GM12878 (cell line): ENCODE measurements at regions not wholly inside any gene's neighbourhood (a gene's known extent, or its start where the extent isn't known, plus 50 kb on each side); places are given as distances from the start of the nearest gene placed in this dataset.

ENCODE experiments used
- ATAC-seq: fragments of 200-7000 bp; cut with Tn5 transposase; 3 replicates; pipeline ENCODE4 v1.9.1; 2020; ENCODE audit warnings: mild to moderate bottlenecking, moderate library complexity
- BruUV-seq: library from RNA; stranded (reverse); fragments of 400-500 nt; replicated peaks from 2 replicates; lab custom pipeline; 2021; lab: Mats Ljungman, UMichigan
- CTCF ChIA-PET: fragments of 300-600 bp; sonication (Branson Sonifier 250); formaldehyde crosslinking; extraction: SDS; loops from one replicate; lab custom pipeline; 2021; ENCODE audit warnings: inconsistent platforms; lab: Yijun Ruan, JAX
- POLR2A ChIA-PET: fragments of 350-600 bp; formaldehyde crosslinking; extraction: SDS; loops from one replicate; lab custom pipeline; 2021; ENCODE audit warnings: inconsistent platforms; lab: Charles Lee
- RAD21 ChIA-PET: fragments of 300-600 bp; sonication (Branson Sonifier 250); formaldehyde crosslinking; loops from one replicate; lab custom pipeline; 2023; ENCODE audit warnings: antibody characterized with exemption; ENCODE audit not compliant: unreplicated experiment; lab: Charles Lee
- SMC1A ChIA-PET: fragments of 300-600 bp; sonication (Branson Sonifier 250); formaldehyde crosslinking; loops from one replicate; lab custom pipeline; 2023; ENCODE audit not compliant: unreplicated experiment, uncharacterized antibody; lab: Charles Lee
- DNase-seq: peaks from one replicate; pipeline ENCODE4 v3.0.0-alpha.2; 2011; ENCODE audit warnings: low read depth, low spot score
- FAIRE-seq: peaks from 3 replicates; lab custom pipeline; 2011; peaks lifted over from hg19 to GRCh38; lab: Jason Lieb, UNC
- H2AFZ ChIP-seq: 2 replicates; pipeline ENCODE4 v1.6.0; 2011; ENCODE audit warnings: low read depth, low read length, control low read depth; ENCODE audit not compliant: control insufficient read depth
- H3K27ac ChIP-seq: 2 replicates; pipeline ENCODE4 v1.5.1; 2011; ENCODE audit warnings: control low read depth; ENCODE audit not compliant: control insufficient read depth, insufficient read depth
- H3K27me3 ChIP-seq, 2 experiments: replicated peaks in 1 of 2; 2 replicates each; pipeline versions ENCODE4 v1.6.0 to v1.6.1; 2011; ENCODE audit warnings: low read length in 1 of 2; ENCODE audit not compliant: control insufficient read depth in 2 of 2, insufficient read depth in 2 of 2
- H3K36me3 ChIP-seq, 2 experiments: 2 replicates each; pipeline ENCODE4 v1.5.1; 2011; ENCODE audit warnings: low read length in 1 of 2; ENCODE audit not compliant: control insufficient read depth in 2 of 2, insufficient read depth in 2 of 2
- H3K4me1 ChIP-seq: 2 replicates; pipeline ENCODE4 v1.6.1; 2011; ENCODE audit warnings: mild to moderate bottlenecking, low read length, moderate library complexity, mixed read lengths; ENCODE audit not compliant: control insufficient read depth, insufficient read depth
- H3K4me2 ChIP-seq: 2 replicates; pipeline ENCODE4 v1.6.0; 2011; ENCODE audit warnings: control low read depth; ENCODE audit not compliant: control insufficient read depth, insufficient read depth
- H3K4me3 ChIP-seq: fragments of 200-600 bp; sonication (generic); 2 replicates; pipeline ENCODE4 v1.5.1; 2016
- H3K79me2 ChIP-seq: 2 replicates; pipeline ENCODE4 v1.6.0; 2011; ENCODE audit warnings: low read length; ENCODE audit not compliant: control insufficient read depth, insufficient read depth
- H3K9ac ChIP-seq: 2 replicates; pipeline ENCODE4 v1.8.0; 2011; ENCODE audit warnings: low read length, control low read depth, mixed read lengths; ENCODE audit not compliant: control insufficient read depth, insufficient read depth
- H3K9me3 ChIP-seq: replicated peaks from 3 replicates; pipeline ENCODE4 v1.5.1; 2011; ENCODE audit warnings: mild to moderate bottlenecking, low read length; ENCODE audit not compliant: control insufficient read depth, insufficient read depth
- H4K20me1 ChIP-seq: 2 replicates; pipeline ENCODE4 v1.6.0; 2011; ENCODE audit not compliant: control insufficient read depth, insufficient read depth
- BRCA1 ChIP-seq: IDR thresholded peaks from 2 replicates; pipeline ENCODE4 v1.6.1; 2011; ENCODE audit warnings: low read depth, low read length, improper control_type of control experiment
- CBFB ChIP-seq: IDR thresholded peaks from 2 replicates; pipeline ENCODE4 v1.6.1; 2016; ENCODE audit warnings: antibody characterized with exemption, low read depth
- FOS ChIP-seq: IDR thresholded peaks from 3 replicates; pipeline ENCODE4 v1.6.1; 2011; ENCODE audit warnings: borderline replicate concordance; ENCODE audit not compliant: insufficient read length; ENCODE audit errors: extremely low read depth
- NR2C1 ChIP-seq: fragments of 450-650 bp; IDR thresholded peaks from 2 replicates; pipeline ENCODE4 v1.6.1; 2017; ENCODE audit warnings: antibody characterized with exemption, mild to moderate bottlenecking, moderate library complexity
- NRF1 ChIP-seq: conservative IDR thresholded peaks from 2 replicates; pipeline ENCODE4 v1.6.1; 2011; ENCODE audit warnings: mild to moderate bottlenecking, low read depth, low read length, improper control_type of control experiment
- SUZ12 ChIP-seq: fragments of 200-600 bp; sonication (generic); IDR thresholded peaks from one replicate; pipeline ENCODE4 v1.6.1; 2018; ENCODE audit warnings: antibody characterized with exemption, mild to moderate bottlenecking; ENCODE audit not compliant: unreplicated experiment
- YY1 ChIP-seq: IDR thresholded peaks from 2 replicates; pipeline ENCODE4 v1.6.1; 2011; ENCODE audit warnings: low read depth, mild to moderate bottlenecking, low read length
- ZNF217 ChIP-seq: fragments of 450-650 bp; IDR thresholded peaks from 2 replicates; pipeline ENCODE4 v1.6.1; 2017; ENCODE audit warnings: antibody characterized with exemption, mild to moderate bottlenecking
- WGBS: methylation state at CpG from one replicate; pipeline ENCODE4 v1.1.6; 2016; ENCODE audit warnings: low lambda C conversion rate; ENCODE audit not compliant: insufficient replicate concordance, insufficient coverage; ENCODE audit errors: missing lambda C conversion rate; 5-methylcytosine and 5-hydroxymethylcytosine counted together
- in situ Hi-C: fragments of 300-500 bp; cut with MboI; formaldehyde crosslinking; loops from 9 replicates; pipeline ENCODE4 v1.14.3; 2018; ENCODE audit warnings: mixed read lengths
- intact Hi-C: fragments of 100-400 bp; cut with micrococcal nuclease; formaldehyde crosslinking; loops from one replicate; pipeline ENCODE4 v1.14.2; 2022; ENCODE audit not compliant: unreplicated experiment
- TF ChIP-seq, protein P1 (sequence below): fragments of 450-650 bp; IDR thresholded peaks from 2 replicates; pipeline ENCODE4 v1.6.1; 2018; ENCODE audit warnings: borderline replicate concordance, mild to moderate bottlenecking; ENCODE audit not compliant: partially characterized antibody
- TF ChIP-seq, protein P2 (sequence below): IDR thresholded peaks from 2 replicates; pipeline ENCODE4 v1.6.1; 2012; ENCODE audit warnings: mild to moderate bottlenecking, low read depth, low read length
- TF ChIP-seq, protein P3 (sequence below): fragments of 450-650 bp; IDR thresholded peaks from 2 replicates; pipeline ENCODE4 v1.6.1; 2017; ENCODE audit warnings: mild to moderate bottlenecking, moderate library complexity
- TF ChIP-seq, protein P4 (sequence below): fragments of 450-650 bp; IDR thresholded peaks from 2 replicates; pipeline ENCODE4 v1.6.1; 2017; ENCODE audit warnings: mild to moderate bottlenecking

DNA sequence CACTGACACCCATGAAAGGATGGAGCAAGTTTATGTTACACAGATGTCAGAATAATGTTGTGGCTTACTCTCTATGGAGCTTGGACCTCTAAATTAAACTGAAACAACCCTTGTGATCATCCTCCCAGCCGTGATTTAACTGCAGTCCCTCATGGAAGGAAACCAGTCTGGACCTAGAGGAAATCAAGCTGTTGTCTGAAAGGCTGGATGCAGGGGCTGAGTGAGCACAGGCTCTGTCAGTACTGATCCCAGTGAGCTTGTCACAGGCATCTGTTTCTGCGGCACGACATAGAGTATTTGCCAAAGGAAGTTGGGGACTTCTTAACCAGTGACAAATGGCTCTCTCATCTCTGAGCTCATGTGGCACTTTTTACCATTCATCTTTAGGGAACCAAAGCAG lies 282.9 kb upstream of the MAP3K1 start:
- Histone ChIP-seq H3K79me2 (no peaks in the 10 kb centered on the region), H3K4me2 (no peak overlapping the region), H3K27ac (no peak overlapping the region), H3K36me3 (no peaks in the 10 kb centered on the region), H3K4me3 (no peak overlapping the region), H3K27me3 (no peaks in the 10 kb centered on the region), H3K4me1 (no peaks in the 10 kb centered on the region), H3K9ac (no peak overlapping the region), H2AFZ (no peak overlapping the region), H4K20me1 (no peaks in the 10 kb centered on the region), H3K9me3 (no peaks in the 10 kb centered on the region; the same call in 2 of the 3 replicates)
- 49% methylated on average over 3 of the region's 3 CpGs for WGBS
- ChIA-PET SMC1A (interaction anchor here (0.8 to 1.3 kb wide), 4 partner anchors 12 to 138 kb away, joined by 3 to 4 read pairs (median 3); no protein-coding TSS in a partner anchor), RAD21 (no interaction called here), POLR2A (interaction anchor here (0.7 kb wide), 1 partner anchor 51 kb away, joined by 3 read pairs; no protein-coding TSS in a partner anchor), CTCF (no interaction called here)
- intact Hi-C loops (no loop called here), in situ Hi-C loops (no loop called here)
- TF ChIP-seq, protein P1, sequence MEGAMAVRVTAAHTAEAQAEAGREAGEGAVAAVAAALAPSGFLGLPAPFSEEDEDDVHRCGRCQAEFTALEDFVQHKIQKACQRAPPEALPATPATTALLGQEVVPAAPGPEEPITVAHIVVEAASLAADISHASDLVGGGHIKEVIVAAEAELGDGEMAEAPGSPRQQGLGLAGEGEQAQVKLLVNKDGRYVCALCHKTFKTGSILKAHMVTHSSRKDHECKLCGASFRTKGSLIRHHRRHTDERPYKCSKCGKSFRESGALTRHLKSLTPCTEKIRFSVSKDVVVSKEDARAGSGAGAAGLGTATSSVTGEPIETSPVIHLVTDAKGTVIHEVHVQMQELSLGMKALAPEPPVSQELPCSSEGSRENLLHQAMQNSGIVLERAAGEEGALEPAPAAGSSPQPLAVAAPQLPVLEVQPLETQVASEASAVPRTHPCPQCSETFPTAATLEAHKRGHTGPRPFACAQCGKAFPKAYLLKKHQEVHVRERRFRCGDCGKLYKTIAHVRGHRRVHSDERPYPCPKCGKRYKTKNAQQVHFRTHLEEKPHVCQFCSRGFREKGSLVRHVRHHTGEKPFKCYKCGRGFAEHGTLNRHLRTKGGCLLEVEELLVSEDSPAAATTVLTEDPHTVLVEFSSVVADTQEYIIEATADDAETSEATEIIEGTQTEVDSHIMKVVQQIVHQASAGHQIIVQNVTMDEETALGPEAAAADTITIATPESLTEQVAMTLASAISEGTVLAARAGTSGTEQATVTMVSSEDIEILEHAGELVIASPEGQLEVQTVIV = no peak
- no peak for TF ChIP-seq FOS
- TF ChIP-seq BRCA1 = no peak
- TF ChIP-seq, protein P2, sequence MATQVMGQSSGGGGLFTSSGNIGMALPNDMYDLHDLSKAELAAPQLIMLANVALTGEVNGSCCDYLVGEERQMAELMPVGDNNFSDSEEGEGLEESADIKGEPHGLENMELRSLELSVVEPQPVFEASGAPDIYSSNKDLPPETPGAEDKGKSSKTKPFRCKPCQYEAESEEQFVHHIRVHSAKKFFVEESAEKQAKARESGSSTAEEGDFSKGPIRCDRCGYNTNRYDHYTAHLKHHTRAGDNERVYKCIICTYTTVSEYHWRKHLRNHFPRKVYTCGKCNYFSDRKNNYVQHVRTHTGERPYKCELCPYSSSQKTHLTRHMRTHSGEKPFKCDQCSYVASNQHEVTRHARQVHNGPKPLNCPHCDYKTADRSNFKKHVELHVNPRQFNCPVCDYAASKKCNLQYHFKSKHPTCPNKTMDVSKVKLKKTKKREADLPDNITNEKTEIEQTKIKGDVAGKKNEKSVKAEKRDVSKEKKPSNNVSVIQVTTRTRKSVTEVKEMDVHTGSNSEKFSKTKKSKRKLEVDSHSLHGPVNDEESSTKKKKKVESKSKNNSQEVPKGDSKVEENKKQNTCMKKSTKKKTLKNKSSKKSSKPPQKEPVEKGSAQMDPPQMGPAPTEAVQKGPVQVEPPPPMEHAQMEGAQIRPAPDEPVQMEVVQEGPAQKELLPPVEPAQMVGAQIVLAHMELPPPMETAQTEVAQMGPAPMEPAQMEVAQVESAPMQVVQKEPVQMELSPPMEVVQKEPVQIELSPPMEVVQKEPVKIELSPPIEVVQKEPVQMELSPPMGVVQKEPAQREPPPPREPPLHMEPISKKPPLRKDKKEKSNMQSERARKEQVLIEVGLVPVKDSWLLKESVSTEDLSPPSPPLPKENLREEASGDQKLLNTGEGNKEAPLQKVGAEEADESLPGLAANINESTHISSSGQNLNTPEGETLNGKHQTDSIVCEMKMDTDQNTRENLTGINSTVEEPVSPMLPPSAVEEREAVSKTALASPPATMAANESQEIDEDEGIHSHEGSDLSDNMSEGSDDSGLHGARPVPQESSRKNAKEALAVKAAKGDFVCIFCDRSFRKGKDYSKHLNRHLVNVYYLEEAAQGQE = no peak
- TF ChIP-seq, protein P3, sequence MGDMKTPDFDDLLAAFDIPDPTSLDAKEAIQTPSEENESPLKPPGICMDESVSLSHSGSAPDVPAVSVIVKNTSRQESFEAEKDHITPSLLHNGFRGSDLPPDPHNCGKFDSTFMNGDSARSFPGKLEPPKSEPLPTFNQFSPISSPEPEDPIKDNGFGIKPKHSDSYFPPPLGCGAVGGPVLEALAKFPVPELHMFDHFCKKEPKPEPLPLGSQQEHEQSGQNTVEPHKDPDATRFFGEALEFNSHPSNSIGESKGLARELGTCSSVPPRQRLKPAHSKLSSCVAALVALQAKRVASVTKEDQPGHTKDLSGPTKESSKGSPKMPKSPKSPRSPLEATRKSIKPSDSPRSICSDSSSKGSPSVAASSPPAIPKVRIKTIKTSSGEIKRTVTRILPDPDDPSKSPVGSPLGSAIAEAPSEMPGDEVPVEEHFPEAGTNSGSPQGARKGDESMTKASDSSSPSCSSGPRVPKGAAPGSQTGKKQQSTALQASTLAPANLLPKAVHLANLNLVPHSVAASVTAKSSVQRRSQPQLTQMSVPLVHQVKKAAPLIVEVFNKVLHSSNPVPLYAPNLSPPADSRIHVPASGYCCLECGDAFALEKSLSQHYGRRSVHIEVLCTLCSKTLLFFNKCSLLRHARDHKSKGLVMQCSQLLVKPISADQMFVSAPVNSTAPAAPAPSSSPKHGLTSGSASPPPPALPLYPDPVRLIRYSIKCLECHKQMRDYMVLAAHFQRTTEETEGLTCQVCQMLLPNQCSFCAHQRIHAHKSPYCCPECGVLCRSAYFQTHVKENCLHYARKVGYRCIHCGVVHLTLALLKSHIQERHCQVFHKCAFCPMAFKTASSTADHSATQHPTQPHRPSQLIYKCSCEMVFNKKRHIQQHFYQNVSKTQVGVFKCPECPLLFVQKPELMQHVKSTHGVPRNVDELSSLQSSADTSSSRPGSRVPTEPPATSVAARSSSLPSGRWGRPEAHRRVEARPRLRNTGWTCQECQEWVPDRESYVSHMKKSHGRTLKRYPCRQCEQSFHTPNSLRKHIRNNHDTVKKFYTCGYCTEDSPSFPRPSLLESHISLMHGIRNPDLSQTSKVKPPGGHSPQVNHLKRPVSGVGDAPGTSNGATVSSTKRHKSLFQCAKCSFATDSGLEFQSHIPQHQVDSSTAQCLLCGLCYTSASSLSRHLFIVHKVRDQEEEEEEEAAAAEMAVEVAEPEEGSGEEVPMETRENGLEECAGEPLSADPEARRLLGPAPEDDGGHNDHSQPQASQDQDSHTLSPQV = no peak
- no peak for TF ChIP-seq NR2C1
- no peak for TF ChIP-seq ZNF217
- no peak for TF ChIP-seq YY1
- TF ChIP-seq, protein P4, sequence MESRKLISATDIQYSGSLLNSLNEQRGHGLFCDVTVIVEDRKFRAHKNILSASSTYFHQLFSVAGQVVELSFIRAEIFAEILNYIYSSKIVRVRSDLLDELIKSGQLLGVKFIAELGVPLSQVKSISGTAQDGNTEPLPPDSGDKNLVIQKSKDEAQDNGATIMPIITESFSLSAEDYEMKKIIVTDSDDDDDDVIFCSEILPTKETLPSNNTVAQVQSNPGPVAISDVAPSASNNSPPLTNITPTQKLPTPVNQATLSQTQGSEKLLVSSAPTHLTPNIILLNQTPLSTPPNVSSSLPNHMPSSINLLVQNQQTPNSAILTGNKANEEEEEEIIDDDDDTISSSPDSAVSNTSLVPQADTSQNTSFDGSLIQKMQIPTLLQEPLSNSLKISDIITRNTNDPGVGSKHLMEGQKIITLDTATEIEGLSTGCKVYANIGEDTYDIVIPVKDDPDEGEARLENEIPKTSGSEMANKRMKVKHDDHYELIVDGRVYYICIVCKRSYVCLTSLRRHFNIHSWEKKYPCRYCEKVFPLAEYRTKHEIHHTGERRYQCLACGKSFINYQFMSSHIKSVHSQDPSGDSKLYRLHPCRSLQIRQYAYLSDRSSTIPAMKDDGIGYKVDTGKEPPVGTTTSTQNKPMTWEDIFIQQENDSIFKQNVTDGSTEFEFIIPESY = no peak
- TF ChIP-seq SUZ12 = no peak
- TF ChIP-seq CBFB = no peak
- no peak for TF ChIP-seq NRF1
- DNase-seq (no peak), ATAC-seq (no peak), FAIRE-seq (no peak)
- no TSS peak for BruUV-seq
